ENCODE measurements at regions not wholly inside any gene's neighbourhood (a gene's known extent, or its start where the extent isn't known, plus 50 kb on each side); places are given as distances from the start of the nearest gene placed in this dataset.

DNA sequence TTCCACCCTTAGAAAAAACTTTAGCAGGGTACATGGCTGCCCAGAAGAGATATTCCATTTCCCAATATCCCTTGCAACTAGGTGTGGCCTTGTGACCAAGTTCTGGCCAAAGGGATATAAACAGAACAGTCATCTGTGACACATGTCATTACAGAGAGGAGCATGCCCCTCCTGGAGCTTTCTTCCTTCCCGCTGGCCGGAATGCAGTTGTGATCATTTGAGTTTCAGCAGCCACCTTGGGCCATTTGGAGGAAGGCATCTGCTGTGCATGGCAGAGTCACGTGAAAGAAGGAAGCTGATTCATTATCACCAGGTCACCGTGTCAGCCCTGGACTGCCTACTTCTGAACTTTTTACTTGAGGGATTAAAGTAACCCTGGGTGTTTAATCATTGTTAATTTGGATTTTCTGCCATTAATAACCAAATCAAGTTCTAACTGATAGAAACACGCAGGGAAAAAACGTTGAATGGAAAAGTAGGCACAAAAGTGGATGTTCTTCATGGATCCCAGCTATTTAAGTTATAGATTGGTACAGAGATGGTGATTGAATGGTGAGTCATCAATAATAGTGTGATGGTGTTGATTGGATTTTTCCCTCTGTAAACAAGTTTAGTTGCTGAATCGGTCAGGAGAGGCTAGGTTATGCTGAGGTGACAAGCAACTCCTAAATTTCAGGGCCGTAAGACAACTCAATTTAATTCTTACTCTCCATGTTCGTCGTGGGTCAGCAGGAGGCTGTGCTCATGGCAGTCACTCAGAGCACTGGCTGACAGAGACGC, 80.7 kb upstream of the CCDC167 start:
- FAIRE-seq: no peak
- no peak for TF ChIP-seq CTCF (IDR thresholded peaks at IDR 0.05; ENCODE audit: insufficient read depth, missing control alignments)
- DNase-seq (ENCODE audit: insufficient read length, low spot score): no peak

DNA sequence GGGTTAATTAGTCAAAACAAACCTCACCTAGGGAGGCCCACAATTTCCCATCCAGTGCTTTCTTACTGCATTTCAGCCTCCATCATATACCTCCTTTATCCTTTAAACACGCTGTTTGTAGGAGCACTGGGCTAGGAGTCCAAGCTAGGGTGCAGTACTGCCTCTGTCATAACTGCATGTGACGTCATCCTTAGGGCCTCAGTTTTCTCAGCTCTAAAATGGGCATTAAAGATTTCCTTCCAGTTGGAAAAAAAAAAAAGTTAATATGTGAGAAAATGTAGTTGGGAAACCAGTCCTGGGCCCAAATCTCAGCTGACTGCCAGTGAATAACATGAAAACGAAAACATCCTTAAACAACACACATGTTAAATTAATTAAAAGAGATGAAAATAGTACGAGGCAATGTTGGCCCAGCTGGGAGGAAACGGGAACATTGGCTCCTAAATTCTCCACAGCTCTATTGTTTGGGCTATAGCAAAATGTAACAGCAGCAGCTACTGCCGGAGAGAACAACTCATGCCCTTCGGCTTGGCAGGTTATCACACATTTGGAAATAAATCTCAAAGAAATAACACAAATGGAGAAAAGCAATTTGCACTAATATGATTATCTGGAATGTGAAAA, 79.9 kb upstream of the CCDC167 start:
- no peak for DNase-seq (ENCODE audit: insufficient read length, low spot score)
- no peak for TF ChIP-seq CTCF (IDR thresholded peaks at IDR 0.05; ENCODE audit: insufficient read depth, missing control alignments)
- no peak for FAIRE-seq

- FAIRE-seq (no peak), DNase-seq (ENCODE audit: insufficient read length, low spot score) (no peak)
- no peak for TF ChIP-seq CTCF (IDR thresholded peaks at IDR 0.05; ENCODE audit: insufficient read depth, missing control alignments)
Measured at GRCh38 chr6:37578104-37578503, 78.4 kb upstream of the CCDC167 start.

GRCh38 chr6:37576336-37576737, 76.6 kb upstream of the CCDC167 start:
- FAIRE-seq (no peak), DNase-seq (ENCODE audit: insufficient read length, low spot score) (no peak)
- TF ChIP-seq CTCF (IDR thresholded peaks at IDR 0.05; ENCODE audit: insufficient read depth, missing control alignments): no peak

- FAIRE-seq: no peak
- DNase-seq (ENCODE audit: insufficient read length, low spot score): no peak
- no peak for TF ChIP-seq CTCF (IDR thresholded peaks at IDR 0.05; ENCODE audit: insufficient read depth, missing control alignments)
Measured at GRCh38 chr6:37575221-37575620, 75.5 kb upstream of the CCDC167 start.

DNA sequence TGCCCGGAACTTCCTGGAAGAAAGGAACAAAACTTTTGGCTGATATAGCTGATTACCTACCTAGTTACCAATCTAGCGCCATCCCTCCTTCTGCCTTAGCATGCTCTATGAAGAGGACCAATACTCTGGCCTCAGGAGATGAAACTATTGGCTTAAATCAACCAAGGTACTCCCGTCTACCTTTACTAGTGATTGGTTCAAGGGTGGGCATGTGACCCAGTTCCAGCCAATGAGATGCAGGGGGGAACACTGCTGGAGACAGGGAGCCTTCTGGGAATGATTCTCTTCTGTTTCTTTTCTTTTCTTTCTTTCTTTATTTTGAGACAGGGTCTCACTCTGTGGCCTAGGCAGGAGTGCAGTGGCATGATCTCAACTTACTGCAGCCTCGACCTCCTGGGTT, 72.6 kb upstream of the CCDC167 start:
- FAIRE-seq (no peak), DNase-seq (ENCODE audit: insufficient read length, low spot score) (no peak)
- TF ChIP-seq CTCF (IDR thresholded peaks at IDR 0.05; ENCODE audit: insufficient read depth, missing control alignments): no peak

DNA sequence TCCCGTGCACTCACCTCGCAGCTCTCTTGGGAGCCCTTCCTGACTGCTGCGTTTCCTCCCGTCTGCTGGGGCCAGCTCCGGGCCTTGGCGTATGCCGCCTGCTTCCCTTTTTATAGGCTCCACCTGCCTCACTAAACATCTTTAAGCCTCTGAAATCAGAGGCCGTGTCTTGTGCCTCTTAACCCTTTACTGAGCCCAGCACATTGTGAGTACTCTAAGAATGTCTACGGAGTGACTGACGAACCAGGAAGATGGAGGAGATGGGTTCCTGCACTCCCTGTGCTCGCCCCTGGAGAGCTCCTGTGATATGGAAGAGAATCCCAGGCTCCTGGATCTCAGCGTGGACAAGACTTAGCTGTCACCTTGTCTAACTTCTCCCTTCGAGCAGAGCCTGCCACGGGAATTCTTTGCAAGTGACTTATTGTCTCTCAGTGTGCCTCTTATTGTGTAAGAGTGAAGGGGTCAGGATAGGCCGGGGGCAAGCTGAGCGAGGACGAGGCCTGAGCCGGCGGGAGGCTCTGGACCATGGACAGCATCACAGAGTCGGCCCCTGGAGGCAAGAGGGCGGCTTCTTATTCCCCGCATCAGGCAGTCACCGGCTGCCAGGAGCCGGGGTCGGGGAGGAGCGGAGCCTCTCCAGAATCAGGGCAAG, 70.9 kb upstream of the CCDC167 start:
- FAIRE-seq (no peak), DNase-seq (ENCODE audit: insufficient read length, low spot score) (no peak)
- no peak for TF ChIP-seq CTCF (IDR thresholded peaks at IDR 0.05; ENCODE audit: insufficient read depth, missing control alignments)

Measured in D721Med (cell line).